GM21619 (cell line): ENCODE measurements at regions not wholly inside any gene's neighbourhood (a gene's known extent, or its start where the extent isn't known, plus 50 kb on each side); places are given as distances from the start of the nearest gene placed in this dataset.
"Not testable (repeated sequence)": the region's sequence is repeated elsewhere in the genome, so short reads cannot be mapped to it uniquely, and the experiment has no call there.

Experiments
- ATAC-seq: cut with Tn5 transposase; IDR thresholded peaks from one replicate; pipeline ENCODE4 v1.9.1; 2021; ENCODE audit not compliant: unreplicated experiment

- no peak for ATAC-seq
Observed at GRCh38 chr2:13180729-13181128, 464.0 kb downstream of the TRIB2 start.

GRCh38 chr2:13193075-13193474 lies 476.3 kb downstream of the TRIB2 start:
- ATAC-seq = peak; percentile 76

GRCh38 chr2:13193900-13194299 lies 477.2 kb downstream of the TRIB2 start:
- peak; percentile 65 for ATAC-seq

- no peak for ATAC-seq
Observed at GRCh38 chr2:13195270-13195669, 478.5 kb downstream of the TRIB2 start.

DNA sequence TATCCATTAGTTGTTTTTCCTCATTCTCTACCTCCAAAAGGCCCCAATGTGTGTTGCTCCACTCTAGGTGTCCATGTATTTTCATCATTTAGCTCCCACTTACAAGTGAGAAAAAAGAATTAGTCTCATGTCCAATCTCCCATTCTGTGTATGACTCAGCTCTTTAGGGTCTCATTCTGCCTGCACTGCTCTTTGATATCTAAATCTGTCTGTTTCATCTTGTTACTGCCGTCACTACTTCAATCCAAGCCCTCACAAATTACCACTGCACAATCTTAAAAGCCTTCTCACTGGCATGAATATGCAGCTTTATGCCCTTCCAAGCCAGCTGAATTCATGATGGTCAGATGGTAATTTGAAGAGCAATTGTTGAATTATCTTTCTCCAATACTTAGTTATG lies 480.5 kb downstream of the TRIB2 start:
- ATAC-seq = no peak

DNA sequence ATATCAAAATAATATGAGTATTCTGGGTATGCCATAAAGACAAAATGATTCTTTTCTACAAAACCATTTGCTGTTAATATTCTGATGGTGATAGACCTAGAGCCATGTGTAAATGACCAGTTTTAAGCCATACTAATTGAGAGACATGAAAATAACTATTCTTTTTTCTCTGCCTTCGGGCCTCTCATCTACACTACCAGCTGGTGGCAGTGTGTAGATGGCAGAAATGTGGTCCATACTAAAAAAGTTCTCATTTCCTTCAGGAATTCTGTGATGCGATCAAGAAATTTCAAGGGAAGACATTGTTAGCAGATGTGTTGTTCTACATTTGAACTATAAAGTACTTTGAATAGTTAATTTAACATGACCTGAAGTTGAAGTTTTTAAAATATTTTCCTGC lies 485.2 kb downstream of the TRIB2 start:
- no peak for ATAC-seq

DNA sequence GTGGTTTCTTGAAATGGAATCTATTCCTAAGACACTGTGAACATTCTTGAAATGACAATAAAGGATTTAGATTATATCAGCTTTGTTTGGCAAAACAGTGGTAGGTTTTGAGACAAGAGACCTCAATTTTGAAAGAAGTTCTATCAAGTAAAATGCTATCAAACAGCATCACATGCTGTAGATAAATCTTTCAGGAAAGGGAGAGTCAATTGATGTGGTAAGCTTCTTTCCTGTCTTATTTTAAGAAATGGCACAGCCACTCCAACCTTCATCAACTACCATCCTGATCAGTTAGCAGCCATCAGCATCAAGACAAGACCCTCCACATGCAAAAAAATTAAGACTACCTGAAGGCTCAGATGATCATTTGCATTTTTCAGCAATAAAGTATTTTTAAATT lies 495.4 kb downstream of the TRIB2 start:
- no peak for ATAC-seq

- no peak for ATAC-seq
Observed at GRCh38 chr2:13218205-13218604, 501.5 kb downstream of the TRIB2 start.

DNA sequence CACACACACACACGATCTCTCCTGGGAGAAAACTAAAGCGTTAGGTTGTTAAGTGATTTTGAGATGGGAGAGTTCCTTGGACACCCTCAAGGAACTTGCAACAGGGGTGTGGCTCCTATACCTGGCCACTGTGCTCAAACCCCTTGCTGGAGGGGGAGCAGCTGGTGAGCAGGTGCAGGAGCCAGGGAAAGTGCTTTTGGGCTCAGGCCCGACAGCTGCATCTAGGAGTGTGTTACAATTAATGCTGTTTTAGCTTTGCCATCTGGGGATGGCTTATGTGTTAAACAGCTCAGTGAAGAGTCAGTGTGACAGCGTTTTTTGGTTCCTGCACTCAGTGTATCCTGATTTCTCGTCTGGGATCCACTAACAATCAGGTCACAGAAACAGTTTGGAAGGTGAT lies 510.8 kb downstream of the TRIB2 start:
- ATAC-seq = no peak

DNA sequence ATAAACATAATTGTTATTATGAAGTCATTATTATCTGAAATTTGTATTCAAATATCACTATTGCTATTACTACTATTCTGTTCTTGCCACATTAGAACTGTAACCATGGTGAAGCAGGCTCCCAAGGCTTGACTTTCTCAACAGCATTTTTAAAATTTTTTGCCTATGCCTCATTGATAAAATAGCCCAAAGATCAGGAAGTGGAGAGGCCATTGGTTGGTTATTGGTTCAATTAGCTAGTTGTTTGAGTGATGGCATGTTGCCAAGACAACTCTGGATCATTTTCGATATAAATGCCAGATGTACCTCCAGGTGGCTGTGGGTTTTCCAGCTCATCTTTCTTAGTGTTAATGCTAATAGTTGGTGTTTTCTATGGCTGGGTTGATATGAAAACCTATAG lies 513.5 kb downstream of the TRIB2 start:
- ATAC-seq = no peak

- ATAC-seq = no peak
Observed at GRCh38 chr2:13240061-13240460, 523.3 kb downstream of the TRIB2 start.

- peak; percentile 54 for ATAC-seq
Observed at GRCh38 chr2:13240789-13241487, 524.2 kb downstream of the TRIB2 start.

DNA sequence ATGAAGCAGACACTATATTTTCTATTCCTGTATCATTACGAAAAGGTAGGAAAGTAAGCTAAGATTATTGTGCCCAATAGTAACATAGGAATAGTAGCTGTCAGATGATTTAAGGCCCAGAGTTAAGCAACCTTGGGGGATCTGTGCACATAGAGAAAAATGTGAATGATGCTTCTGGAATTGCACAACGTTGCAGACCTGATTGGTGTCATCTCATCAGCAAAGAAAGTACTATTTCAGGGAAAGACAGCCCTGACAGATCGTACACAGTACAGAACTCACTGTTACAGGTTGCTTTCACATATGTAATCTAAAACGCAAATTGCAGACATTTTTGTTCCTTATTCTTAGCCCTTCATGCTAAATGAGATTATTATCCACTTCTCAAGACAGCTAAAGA lies 535.9 kb downstream of the TRIB2 start:
- ATAC-seq = no peak

DNA sequence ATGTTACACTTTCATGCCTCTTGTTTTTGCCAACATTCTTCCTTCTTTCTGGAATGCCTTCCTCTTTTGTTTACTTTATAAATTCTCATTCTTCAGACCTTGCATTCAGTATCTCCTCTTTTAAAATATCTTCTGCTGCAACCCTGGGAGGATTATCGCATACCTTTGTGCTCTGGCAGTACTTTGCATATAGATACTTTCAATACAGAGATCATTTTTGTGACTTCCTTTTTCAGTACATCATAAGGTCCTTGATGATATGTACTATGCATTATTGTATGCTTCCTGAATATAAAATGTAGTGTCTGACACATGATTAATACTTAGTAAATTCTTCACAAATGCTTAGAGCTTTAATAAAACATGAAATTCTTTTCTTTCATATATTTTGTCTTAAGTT lies 538.7 kb downstream of the TRIB2 start:
- ATAC-seq = no peak

DNA sequence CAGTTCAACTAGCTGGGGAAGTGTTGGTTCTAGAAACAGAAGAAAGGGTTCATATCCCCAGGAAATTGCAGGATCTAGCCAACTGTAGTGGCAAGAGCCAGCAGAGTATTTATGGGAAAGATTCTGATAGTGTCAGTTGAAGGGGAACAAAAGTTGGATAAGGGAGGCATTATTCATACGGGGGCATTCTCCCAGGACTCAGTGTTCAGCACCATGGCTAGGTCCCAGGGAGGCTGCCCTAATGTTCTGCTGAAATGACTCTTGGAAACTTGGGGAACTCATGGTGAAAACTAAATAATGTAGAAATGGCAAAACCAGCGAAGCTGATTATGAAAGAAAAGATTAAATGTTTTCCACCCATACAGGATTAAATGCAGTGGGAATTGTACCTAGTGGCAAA lies 543.7 kb downstream of the TRIB2 start:
- no peak for ATAC-seq

GRCh38 chr2:13266166-13266565 lies 549.4 kb downstream of the TRIB2 start:
- ATAC-seq = no peak

GRCh38 chr2:13284688-13285087 lies 568.0 kb downstream of the TRIB2 start:
- no peak for ATAC-seq

DNA sequence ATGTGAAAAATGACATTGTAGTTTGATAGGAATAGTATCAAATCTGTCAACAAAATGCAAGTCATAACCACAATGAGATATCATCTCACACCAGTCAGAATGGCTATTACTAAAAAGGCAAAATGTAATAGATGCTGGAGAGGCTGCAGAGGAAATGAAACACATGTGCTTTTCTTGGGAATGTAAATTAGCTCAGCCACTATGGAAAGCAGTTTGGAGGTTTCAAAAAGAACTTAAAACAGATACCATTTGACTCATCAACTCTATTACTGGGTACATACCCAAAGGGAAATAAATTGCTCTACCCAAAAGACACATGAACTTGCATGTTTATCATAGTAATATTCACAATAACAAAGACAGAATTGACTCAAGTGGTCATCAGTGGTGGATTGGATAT lies 572.6 kb downstream of the TRIB2 start:
- no peak for ATAC-seq

GRCh38 chr2:13308478-13308805 lies 591.7 kb downstream of the TRIB2 start:
- not testable (repeated sequence) for ATAC-seq

GRCh38 chr2:13308989-13309388 lies 592.3 kb downstream of the TRIB2 start:
- ATAC-seq = no peak

- no peak for ATAC-seq
Observed at GRCh38 chr2:13332060-13332459, 615.3 kb downstream of the TRIB2 start.

- ATAC-seq = not testable (repeated sequence)
Observed at GRCh38 chr2:13334071-13334470, 617.3 kb downstream of the TRIB2 start.

DNA sequence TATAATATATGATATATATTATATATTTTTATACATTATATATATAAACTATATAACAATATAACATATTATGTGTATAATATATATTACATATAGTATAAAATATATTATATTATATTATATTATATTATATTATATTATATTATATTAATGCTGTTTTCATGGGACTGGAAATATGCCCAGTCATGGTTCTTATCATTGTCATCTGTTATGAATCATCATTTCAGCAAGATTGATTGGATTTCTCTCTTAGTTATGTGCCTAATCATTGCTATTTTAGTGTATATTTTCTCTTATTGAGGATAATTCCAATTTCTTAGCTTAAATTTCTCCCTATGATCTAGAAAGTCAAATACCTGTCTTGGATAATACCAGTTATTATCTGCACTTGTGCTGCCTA lies 617.8 kb downstream of the TRIB2 start:
- no peak for ATAC-seq
